Progenitor cell of endocrine pancreas (in vitro differentiated cells): ENCODE measurements at regions not wholly inside any gene's neighbourhood (a gene's known extent, or its start where the extent isn't known, plus 50 kb on each side); places are given as distances from the start of the nearest gene placed in this dataset.

Source experiments
- DNase-seq: peaks from one replicate; pipeline ENCODE4 v3.0.0; 2021; ENCODE audit warnings: low spot score; ENCODE audit not compliant: unreplicated experiment
- H3K27ac Mint-ChIP-seq: 2 replicates; pipeline ENCODE4 v1.8.0; 2021; ENCODE audit warnings: mild to moderate bottlenecking, moderate library complexity, mixed read lengths
- H3K27me3 Mint-ChIP-seq: 2 replicates; pipeline ENCODE4 v1.8.0; 2021; ENCODE audit warnings: mixed read lengths
- H3K36me3 Mint-ChIP-seq: 2 replicates; pipeline ENCODE4 v1.8.0; 2022; ENCODE audit warnings: mixed read lengths; ENCODE audit not compliant: insufficient read depth
- H3K4me1 Mint-ChIP-seq: 2 replicates; pipeline ENCODE4 v1.8.0; 2021; ENCODE audit warnings: low read depth, mixed read lengths
- H3K4me3 Mint-ChIP-seq: 2 replicates; pipeline ENCODE4 v1.8.0; 2021; ENCODE audit warnings: low read depth, mild to moderate bottlenecking, moderate library complexity, mixed read lengths
- H3K9me3 Mint-ChIP-seq: 2 replicates; pipeline ENCODE4 v1.8.0; 2021; ENCODE audit warnings: low read depth, mixed read lengths
- TF ChIP-seq, protein P1 (sequence below): fragments of 200-600 bp; sonication (generic); IDR thresholded peaks from one replicate; pipeline ENCODE4 v1.5.0; 2021; ENCODE audit warnings: antibody characterized with exemption, mild to moderate bottlenecking; ENCODE audit not compliant: unreplicated experiment

DNA sequence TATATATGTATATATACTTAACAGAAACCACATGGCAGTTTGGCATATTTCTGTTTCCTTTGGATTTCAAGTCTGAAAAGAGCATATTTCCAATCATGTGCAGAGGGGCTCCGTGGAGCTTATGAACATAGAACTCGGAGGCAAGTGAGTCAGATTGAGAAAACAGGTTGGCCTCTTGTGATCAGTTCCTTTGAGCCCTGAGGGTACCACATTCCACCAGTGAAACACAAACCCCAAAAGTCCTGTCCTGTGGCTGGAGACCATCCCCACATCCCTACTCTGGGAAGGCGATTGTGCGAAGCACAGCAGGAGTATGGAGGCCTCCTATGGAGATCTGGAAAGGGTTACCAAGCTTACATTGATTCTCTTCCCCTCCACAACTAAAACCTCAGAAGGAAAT is 196.7 kb upstream of the TMEM72 start:
- TF ChIP-seq, protein P1, sequence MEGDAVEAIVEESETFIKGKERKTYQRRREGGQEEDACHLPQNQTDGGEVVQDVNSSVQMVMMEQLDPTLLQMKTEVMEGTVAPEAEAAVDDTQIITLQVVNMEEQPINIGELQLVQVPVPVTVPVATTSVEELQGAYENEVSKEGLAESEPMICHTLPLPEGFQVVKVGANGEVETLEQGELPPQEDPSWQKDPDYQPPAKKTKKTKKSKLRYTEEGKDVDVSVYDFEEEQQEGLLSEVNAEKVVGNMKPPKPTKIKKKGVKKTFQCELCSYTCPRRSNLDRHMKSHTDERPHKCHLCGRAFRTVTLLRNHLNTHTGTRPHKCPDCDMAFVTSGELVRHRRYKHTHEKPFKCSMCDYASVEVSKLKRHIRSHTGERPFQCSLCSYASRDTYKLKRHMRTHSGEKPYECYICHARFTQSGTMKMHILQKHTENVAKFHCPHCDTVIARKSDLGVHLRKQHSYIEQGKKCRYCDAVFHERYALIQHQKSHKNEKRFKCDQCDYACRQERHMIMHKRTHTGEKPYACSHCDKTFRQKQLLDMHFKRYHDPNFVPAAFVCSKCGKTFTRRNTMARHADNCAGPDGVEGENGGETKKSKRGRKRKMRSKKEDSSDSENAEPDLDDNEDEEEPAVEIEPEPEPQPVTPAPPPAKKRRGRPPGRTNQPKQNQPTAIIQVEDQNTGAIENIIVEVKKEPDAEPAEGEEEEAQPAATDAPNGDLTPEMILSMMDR = no peak
- Mint-ChIP-seq H3K9me3 (no peaks in the 10 kb centered on the region), H3K36me3 (no peaks in the 10 kb centered on the region), H3K4me3 (no peak overlapping the region), H3K27ac (no peak overlapping the region), H3K4me1 (no peaks in the 10 kb centered on the region), H3K27me3 (peaks cover 7% of the 10 kb centered on the region)
- DNase-seq = no peak

DNA sequence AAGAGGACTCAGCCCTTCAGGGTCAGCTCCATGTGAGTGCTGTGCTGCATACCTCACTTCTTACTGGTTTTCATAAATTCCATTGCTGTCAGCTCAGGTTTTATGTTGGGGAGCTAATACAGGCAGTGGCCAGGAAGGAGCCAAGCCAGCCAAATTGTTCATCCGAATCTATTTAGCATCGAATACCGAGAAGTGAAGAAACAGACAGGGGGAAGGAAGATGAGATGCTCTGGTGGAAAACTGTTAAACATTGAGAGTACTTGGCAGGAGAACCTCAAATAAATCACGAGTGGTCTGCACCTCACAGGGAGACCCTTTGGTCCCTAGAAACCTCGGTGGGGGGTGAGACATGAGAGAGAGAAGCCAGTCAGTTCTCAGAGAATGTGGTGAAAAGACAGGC is 196.0 kb upstream of the TMEM72 start:
- H3K4me1 Mint-ChIP-seq = no peaks in the 10 kb centered on the region

DNA sequence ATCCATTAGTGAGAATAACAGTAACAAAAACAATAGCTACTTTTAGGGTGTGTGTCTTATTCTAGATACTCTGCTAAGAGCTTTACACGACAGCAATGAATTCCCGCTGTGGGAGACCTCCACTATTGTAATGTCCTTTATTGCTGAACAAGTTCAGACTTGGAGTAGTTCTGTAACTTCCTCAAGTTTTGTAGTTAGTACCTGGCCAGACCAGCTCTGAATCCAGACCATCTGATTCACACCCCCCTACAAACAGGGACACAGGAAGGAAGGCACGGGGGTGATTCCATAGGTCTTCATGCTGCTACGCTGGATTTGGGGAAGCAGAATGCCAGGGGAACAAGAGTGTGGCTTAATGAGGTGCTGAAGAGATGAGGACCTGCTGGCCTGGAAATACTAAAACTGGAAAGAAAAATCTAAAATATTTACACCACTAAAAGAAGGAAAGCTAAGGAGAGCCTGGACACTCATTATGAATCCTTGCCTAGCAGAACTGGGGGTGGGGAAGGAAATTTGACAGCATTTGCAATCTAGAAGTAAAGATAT is 194.6 kb upstream of the TMEM72 start:
- no peak overlapping the region for H3K4me3 Mint-ChIP-seq
- peaks cover 7% of the 10 kb centered on the region for H3K27me3 Mint-ChIP-seq
- no peak for DNase-seq
- H3K9me3 Mint-ChIP-seq = no peaks in the 10 kb centered on the region
- no peaks in the 10 kb centered on the region for H3K4me1 Mint-ChIP-seq
- H3K36me3 Mint-ChIP-seq = no peaks in the 10 kb centered on the region
- TF ChIP-seq, protein P1 = no peak
- H3K27ac Mint-ChIP-seq = no peak overlapping the region

More for the DNA sequence above, 196.0 kb upstream of the TMEM72 start:
- Mint-ChIP-seq H3K4me3 (no peak overlapping the region), H3K27me3 (peaks cover 7% of the 10 kb centered on the region), H3K9me3 (no peaks in the 10 kb centered on the region), H3K27ac (no peak overlapping the region), H3K36me3 (no peaks in the 10 kb centered on the region)
- no peak for DNase-seq
- TF ChIP-seq, protein P1 = no peak

DNA sequence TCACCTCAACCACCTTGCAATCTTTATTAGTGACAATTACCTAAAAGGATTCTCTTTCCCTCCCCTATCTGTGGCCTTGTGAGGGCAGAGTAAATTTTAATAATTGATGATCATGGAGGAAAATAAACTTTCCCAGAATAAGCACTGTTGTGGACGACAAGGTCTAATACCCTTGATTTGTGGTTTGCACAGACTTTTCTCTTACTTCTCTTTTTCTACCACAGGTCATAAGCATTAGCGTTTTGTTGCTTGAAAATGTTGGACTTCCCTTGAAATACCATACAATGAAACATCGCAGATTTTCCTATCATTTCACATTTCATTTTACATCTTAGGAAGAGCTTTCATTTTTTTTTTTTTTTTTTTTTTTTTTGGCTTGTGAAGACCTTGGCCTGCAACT is 188.1 kb upstream of the TMEM72 start:
- DNase-seq = no peak
- no peak overlapping the region for H3K27ac Mint-ChIP-seq
- peaks cover 4% of the 10 kb centered on the region for H3K9me3 Mint-ChIP-seq
- H3K27me3 Mint-ChIP-seq = no peaks in the 10 kb centered on the region
- no peaks in the 10 kb centered on the region for H3K4me1 Mint-ChIP-seq
- H3K4me3 Mint-ChIP-seq = no peak overlapping the region
- no peaks in the 10 kb centered on the region for H3K36me3 Mint-ChIP-seq
- TF ChIP-seq, protein P1 = no peak

DNA sequence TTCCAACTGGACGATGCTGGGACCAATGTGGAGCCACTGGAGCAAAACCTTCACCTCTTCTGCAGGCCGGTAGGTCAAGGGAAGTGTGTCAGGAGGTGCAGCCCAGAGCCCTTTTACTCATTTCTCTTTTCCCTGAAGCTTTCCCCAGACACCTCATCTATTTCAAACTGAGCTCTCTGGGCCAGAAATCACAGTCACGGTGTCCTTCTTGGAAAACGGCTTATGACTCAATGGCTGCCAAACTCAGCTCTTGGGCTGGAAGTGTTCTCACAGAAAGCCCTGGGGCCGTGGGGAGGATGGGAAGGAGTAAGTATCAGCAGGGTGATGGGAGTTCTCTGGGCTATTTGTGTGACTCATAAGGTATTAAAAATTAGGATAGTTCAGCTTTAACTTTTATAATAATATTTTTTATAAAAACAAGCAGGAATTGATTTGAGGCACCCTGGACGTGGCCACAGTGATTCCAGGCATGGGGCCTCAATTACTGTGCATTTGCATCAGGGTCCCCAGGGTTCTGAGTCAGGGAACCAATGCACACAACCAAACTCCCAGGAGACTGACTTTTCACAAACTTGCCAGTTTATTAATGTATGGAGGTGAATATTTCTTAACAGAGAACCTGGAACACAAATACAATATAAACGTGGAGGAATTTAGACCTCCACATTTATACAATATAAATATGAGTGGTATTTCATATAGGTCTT is 187.4 kb upstream of the TMEM72 start:
- Mint-ChIP-seq H3K9me3 (peaks cover 4% of the 10 kb centered on the region), H3K4me1 (no peaks in the 10 kb centered on the region), H3K36me3 (no peaks in the 10 kb centered on the region), H3K4me3 (no peak overlapping the region), H3K27me3 (no peaks in the 10 kb centered on the region), H3K27ac (no peak overlapping the region)
- TF ChIP-seq, protein P1 = no peak
- DNase-seq = no peak
